T-helper 2 cell (primary cell): ENCODE measurements at regions not wholly inside any gene's neighbourhood (a gene's known extent, or its start where the extent isn't known, plus 50 kb on each side); places are given as distances from the start of the nearest gene placed in this dataset.

Experiments
- DNase-seq, 5 experiments: peaks; one replicate each; pipeline versions ENCODE4 v3.0.0 to v3.0.0-alpha.2; 2012 to 2022

DNA sequence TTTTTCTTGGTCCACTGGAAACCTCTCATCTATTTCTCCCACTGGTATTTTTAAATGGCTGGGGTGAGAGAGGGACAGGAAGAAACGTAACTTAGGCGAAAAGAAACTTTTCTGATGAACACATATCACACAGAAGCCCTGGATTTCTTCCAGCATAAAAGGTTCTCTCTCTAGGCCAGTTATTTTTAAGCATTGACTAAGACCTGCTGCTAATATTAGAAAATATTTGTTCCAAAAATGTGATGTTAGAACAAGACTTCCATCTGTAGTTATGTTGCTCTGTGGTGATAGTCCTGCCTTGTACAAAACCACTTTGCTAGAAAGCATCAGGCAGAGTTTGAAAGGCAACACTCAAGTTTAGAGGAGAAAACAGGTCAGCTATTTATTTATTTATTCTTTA lies 537.7 kb downstream of the MCTP2 start:
- DNase-seq, result no peak

- DNase-seq, result no peak
Observed at GRCh38 chr15:94770199-94770598, 538.8 kb downstream of the MCTP2 start.

- no peak for DNase-seq
Observed at GRCh38 chr15:94777037-94777436, 545.7 kb downstream of the MCTP2 start.

DNA sequence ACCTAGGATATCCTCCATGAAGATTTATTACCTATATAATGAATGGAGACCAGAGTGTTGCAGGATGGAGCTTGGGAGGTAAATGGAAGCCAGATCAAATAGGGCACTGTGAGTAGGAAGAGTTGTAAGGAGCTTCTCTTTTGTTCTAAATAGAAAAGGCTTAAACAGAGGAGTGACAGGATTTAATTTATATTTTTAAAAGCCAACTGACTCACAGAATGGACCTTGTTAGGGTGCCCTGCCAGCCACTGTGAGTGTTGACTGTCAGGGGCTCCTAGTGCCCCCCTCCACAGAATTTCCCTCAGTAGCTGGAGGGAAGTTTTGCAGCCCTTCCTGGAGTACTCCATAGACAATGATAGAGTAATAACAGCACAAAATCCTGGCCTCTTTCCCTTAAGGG lies 547.5 kb downstream of the MCTP2 start:
- DNase-seq, result no peak

DNA sequence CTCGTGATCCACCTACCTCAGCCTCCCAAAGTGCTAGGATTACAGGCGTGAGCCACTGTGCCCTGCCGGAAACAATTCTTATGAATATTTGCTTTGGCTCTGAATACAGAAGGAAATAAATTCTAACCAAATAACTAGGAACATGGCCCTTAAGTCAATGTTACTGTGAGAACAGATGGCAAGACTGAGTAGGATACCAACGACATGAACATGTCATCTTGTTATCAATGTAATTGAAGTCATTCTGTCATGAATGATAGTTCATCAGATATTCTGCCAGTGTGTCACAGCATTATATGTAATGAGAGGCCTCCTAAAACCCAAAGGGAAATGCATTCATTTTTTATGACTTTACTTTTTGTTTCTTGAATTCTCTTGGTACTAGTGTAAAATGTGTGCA lies 548.8 kb downstream of the MCTP2 start:
- no peak for DNase-seq

GRCh38 chr15:94785091-94785490 lies 553.7 kb downstream of the MCTP2 start:
- no peak for DNase-seq

- DNase-seq, result no peak
Observed at GRCh38 chr15:94791008-94791407, 559.6 kb downstream of the MCTP2 start.

- no peak for DNase-seq
Observed at GRCh38 chr15:94791510-94791909, 560.1 kb downstream of the MCTP2 start.

GRCh38 chr15:94792196-94792595 lies 560.8 kb downstream of the MCTP2 start:
- DNase-seq, result no peak

DNA sequence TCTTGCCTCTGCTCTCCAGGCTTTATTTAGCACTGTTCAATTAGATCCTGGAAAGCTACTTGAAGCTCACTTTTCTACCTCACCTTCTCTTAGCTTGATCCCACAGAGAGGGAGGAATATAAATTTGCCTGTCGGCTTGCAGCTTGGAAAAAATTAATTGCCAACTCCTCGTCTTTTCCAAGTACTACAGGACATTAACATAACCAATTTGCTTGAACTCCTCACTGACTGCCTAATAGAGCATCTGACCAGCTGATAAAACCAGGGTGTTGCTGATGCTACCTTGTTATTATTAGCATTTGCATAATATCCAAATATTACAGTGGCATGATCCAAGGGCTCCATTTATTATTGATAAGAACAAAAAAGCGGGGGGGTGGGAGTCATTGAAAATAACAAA lies 561.8 kb downstream of the MCTP2 start:
- no peak for DNase-seq

DNA sequence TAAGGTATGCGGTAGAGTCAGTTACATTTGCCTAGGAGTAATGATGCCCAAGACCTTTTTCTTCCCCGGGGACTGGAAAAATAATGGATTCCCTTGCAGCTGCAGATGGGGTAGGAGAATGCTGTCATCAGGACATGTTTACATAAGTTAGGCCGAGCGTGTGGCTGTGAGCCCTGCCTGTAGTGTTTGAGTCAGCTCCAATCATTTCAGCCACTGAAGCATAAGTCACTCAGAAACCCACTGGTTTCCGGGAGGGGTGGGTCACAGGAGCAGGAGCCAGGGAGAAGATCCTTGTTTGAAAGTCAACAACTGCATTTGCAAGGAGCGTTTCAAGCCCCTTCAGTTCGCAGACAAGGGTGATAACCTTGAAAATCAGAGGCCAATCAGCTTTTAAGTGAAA lies 562.3 kb downstream of the MCTP2 start:
- DNase-seq, result no peak

GRCh38 chr15:94804613-94805012 lies 573.3 kb downstream of the MCTP2 start:
- no peak for DNase-seq

GRCh38 chr15:94815110-94815731 lies 583.9 kb downstream of the MCTP2 start:
- no peak for DNase-seq

- DNase-seq, result no peak
Observed at GRCh38 chr15:94815914-94816313, 584.6 kb downstream of the MCTP2 start.

DNA sequence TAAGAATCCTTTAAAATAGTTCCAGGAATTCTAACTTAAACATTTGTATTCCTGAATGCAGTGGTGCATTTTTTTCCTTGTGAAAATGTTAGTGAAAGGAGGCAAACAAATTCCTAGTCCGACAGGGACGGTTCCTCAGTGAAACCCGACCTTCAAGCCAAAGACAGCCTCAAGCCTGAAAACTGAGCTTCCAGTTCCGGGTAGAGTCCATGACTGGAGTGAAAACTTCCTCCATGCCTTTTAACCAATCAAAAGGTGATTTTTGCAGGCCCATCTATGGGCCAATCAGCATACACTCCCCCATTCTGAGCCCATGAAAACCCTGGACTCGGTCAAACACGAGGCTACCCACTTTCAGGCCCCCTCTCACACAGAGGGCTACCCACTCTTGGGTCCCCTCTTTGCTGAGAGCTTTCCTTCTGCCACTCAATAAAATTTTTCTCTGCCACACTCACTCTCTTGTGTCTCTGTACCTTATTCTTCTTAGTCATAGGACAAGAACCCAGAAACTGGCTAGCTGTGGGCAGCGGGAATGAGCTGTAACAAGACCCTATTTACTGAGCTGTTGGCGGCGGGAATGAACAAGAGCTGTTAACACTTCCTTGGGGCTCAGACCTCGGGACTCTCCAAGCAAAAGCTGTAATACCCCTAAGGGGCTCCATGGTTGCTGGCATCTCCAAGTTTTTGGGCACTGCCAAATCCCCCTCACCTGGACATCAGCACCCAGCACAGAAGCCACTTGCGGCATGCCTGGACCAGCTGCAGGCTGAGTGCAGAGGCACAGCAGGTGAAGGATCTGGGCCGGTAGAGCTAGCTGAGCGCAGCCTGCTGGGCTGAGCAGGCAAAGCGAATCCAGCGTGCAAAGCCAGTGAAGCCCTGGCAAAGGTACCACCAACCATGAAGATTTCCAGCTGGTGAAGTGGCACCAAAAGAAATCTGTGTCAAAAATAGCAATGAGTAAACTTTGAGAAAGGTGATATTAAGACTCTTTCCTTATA lies 598.8 kb downstream of the MCTP2 start:
- DNase-seq, result no peak

DNA sequence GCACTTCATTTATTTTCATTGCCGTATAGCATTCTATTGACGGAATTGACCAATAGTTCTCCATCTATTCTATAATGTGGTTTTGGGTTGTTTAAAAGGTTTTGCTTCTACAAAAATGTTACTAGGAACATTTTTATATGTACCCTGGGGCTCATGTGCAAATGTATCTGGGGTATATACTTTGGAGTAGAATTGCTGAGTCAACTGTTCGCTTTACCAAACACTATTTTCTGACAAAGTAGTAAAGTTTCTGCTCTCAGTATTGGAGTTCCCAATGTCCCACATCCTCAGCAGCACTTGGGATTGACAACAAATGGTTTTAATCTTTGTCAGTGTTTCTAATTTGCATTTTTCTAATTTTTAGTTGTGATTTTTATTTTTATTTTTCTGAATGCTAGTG lies 602.6 kb downstream of the MCTP2 start:
- no peak for DNase-seq

- DNase-seq, result no peak
Observed at GRCh38 chr15:94834494-94834893, 603.1 kb downstream of the MCTP2 start.

GRCh38 chr15:94838281-94838680 lies 606.9 kb downstream of the MCTP2 start:
- DNase-seq, result no peak

- DNase-seq, result no peak
Observed at GRCh38 chr15:94840794-94841783, 609.7 kb downstream of the MCTP2 start.

DNA sequence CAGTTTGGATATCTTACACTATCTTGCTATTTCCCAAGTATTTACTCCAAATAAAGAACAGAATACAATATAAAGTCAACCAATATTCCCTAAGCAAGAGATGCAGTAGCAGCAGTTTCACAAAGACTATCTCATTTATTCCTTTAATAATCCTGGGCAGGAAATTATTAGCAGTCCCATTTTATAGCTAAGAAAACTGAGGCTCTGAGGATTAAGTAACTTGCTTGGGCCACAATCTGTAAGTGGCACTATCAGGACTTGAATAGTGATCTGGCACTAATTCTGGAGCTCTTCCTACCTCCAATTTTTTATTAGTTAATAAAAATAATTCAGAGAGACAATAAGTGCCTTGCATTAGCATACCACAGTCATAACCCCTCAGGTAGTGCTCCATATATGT lies 611.7 kb downstream of the MCTP2 start:
- DNase-seq, result no peak

GRCh38 chr15:94844198-94844537 lies 612.8 kb downstream of the MCTP2 start:
- DNase-seq, result no peak

- peak in 1 of 5 experiments; percentile 3 for DNase-seq
Observed at GRCh38 chr15:94844538-94845389, 613.4 kb downstream of the MCTP2 start.
